Parathyroid adenoma (tissue), 2 donors: ENCODE measurements at regions not wholly inside any gene's neighbourhood (a gene's known extent, or its start where the extent isn't known, plus 50 kb on each side); places are given as distances from the start of the nearest gene placed in this dataset.
"Not testable (repeated sequence)": the region's sequence is repeated elsewhere in the genome, so short reads cannot be mapped to it uniquely, and the experiment has no call there.

ENCODE experiments used
- H2AFZ ChIP-seq: fragments of 300-600 bp; sonication (generic); one replicate; pipeline ENCODE4 v1.7.0; 2017; ENCODE audit warnings: antibody characterized with exemption, mild to moderate bottlenecking
- H3K27ac ChIP-seq: fragments of 300-600 bp; sonication (generic); one replicate; pipeline ENCODE4 v1.7.0; 2017
- H3K27me3 ChIP-seq: fragments of 300-600 bp; sonication (generic); one replicate; pipeline ENCODE4 v1.7.0; 2017; ENCODE audit warnings: low read length; ENCODE audit not compliant: control insufficient read depth, insufficient read depth
- H3K36me3 ChIP-seq: fragments of 300-600 bp; sonication (generic); one replicate; pipeline ENCODE4 v1.7.0; 2017; ENCODE audit warnings: low read length; ENCODE audit not compliant: control insufficient read depth, insufficient read depth
- H3K4me1 ChIP-seq: fragments of 300-600 bp; sonication (generic); one replicate; pipeline ENCODE4 v1.7.0; 2017; ENCODE audit warnings: control low read depth
- H3K4me2 ChIP-seq: fragments of 300-600 bp; sonication (generic); one replicate; pipeline ENCODE4 v1.7.0; 2017; ENCODE audit warnings: low read length
- H3K4me3 ChIP-seq: fragments of 300-600 bp; sonication (generic); one replicate; pipeline ENCODE4 v1.7.0; 2017; ENCODE audit warnings: low read depth, low read length
- H3K79me2 ChIP-seq: fragments of 300-600 bp; sonication (generic); one replicate; pipeline ENCODE4 v1.7.0; 2017; ENCODE audit warnings: control low read depth
- H3K9ac ChIP-seq: fragments of 300-600 bp; sonication (generic); one replicate; pipeline ENCODE4 v1.7.0; 2017; ENCODE audit warnings: mild to moderate bottlenecking
- H3K9me3 ChIP-seq: fragments of 300-600 bp; sonication (generic); one replicate; pipeline ENCODE4 v1.7.0; 2017; ENCODE audit warnings: low read length; ENCODE audit not compliant: control insufficient read depth
- CTCF ChIP-seq: fragments of 300-600 bp; sonication (generic); IDR thresholded peaks from one replicate; pipeline ENCODE4 v1.7.0; 2017; ENCODE audit warnings: antibody characterized with exemption, mild to moderate bottlenecking
- donor health status: primary hyperparathyroidism.

DNA sequence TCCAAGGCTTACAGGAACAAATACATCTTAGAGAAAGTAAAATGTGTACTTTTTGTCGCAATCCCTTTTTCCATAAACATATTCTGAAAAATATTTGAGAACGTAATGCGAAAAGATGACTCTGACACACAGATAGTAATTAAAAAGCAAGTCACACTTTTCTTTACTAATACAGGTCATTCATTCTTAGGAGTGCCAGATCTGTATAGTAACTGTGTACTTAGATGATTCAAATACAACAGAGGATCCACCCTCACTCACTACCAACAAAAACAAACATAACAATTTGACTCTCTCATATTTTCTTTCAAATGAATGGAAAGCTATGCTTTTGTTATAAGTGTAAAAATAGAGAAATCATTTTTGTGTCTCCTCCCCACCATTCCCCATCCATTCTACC, 795.4 kb downstream of the SLC6A15 start:
- H3K36me3 ChIP-seq: no peaks in the 10 kb centered on the region
- no peak overlapping the region for H3K4me3 ChIP-seq
- no peak overlapping the region for H3K9ac ChIP-seq
- no peaks in the 10 kb centered on the region for H3K9me3 ChIP-seq
- H3K79me2 ChIP-seq: no peaks in the 10 kb centered on the region
- no peak for TF ChIP-seq CTCF
- H3K27ac ChIP-seq: no peak overlapping the region
- H3K4me1 ChIP-seq: no peaks in the 10 kb centered on the region
- no peak overlapping the region for H3K4me2 ChIP-seq
- no peak overlapping the region for H2AFZ ChIP-seq
- no peaks in the 10 kb centered on the region for H3K27me3 ChIP-seq

DNA sequence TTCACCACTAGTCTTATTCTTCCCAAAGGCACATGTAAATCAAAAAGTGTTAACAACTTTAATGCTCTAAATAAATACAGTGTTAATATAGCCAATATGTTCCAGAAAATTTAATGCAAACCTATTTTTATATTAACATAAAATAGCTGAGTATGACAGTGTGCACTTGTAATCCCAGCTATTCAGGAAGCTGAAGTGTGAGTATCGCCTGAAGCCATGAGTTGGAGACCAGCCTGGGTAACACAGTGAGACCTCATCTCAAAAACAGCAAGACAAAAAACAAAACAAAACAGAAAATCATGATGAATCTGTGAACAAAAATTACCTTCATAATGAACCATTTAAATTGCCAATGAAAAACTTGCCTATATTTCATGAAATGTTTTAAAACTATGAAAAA, 798.9 kb downstream of the SLC6A15 start:
- Histone ChIP-seq H3K4me3 (no peak overlapping the region), H3K4me1 (no peaks in the 10 kb centered on the region), H3K9me3 (no peaks in the 10 kb centered on the region), H2AFZ (no peak overlapping the region), H3K36me3 (no peaks in the 10 kb centered on the region), H3K27ac (no peak overlapping the region), H3K27me3 (no peaks in the 10 kb centered on the region), H3K79me2 (no peaks in the 10 kb centered on the region), H3K9ac (no peak overlapping the region), H3K4me2 (no peak overlapping the region)
- no peak for TF ChIP-seq CTCF

GRCh38 chr12:84103886-84104285, 808.7 kb downstream of the SLC6A15 start:
- H3K4me3 ChIP-seq, H3K9ac ChIP-seq, H3K4me2 ChIP-seq, H3K36me3 ChIP-seq, H2AFZ ChIP-seq, H3K27ac ChIP-seq, H3K79me2 ChIP-seq, H3K27me3 ChIP-seq, H3K4me1 ChIP-seq, H3K9me3 ChIP-seq: not testable (repeated sequence)

- H3K79me2 ChIP-seq, H3K27me3 ChIP-seq, H3K36me3 ChIP-seq, H3K4me3 ChIP-seq, H2AFZ ChIP-seq, H3K27ac ChIP-seq, H3K9me3 ChIP-seq, H3K4me2 ChIP-seq, H3K9ac ChIP-seq, H3K4me1 ChIP-seq: not testable (repeated sequence)
Measured at GRCh38 chr12:84101963-84102362, 810.6 kb downstream of the SLC6A15 start.

- not testable (repeated sequence) for H3K4me2 ChIP-seq
Measured at GRCh38 chr12:84099591-84099990, 813.0 kb downstream of the SLC6A15 start.

GRCh38 chr12:84091651-84092050, 820.9 kb downstream of the SLC6A15 start:
- Histone ChIP-seq H3K27me3 (no peaks in the 10 kb centered on the region), H3K27ac (no peak overlapping the region), H3K4me1 (no peaks in the 10 kb centered on the region), H3K9me3 (no peaks in the 10 kb centered on the region), H3K4me3 (no peak overlapping the region), H3K9ac (no peak overlapping the region), H3K36me3 (no peaks in the 10 kb centered on the region), H3K79me2 (no peaks in the 10 kb centered on the region), H2AFZ (no peak overlapping the region), H3K4me2 (no peak overlapping the region)
- no peak for TF ChIP-seq CTCF

More at GRCh38 chr12:84099591-84099990, 813.0 kb downstream of the SLC6A15 start:
- H3K4me3 ChIP-seq, H3K27ac ChIP-seq, H3K27me3 ChIP-seq, H3K36me3 ChIP-seq, H3K9me3 ChIP-seq, H3K4me1 ChIP-seq, H3K9ac ChIP-seq, H3K79me2 ChIP-seq, H2AFZ ChIP-seq: not testable (repeated sequence)
